HG02763 (cell line): ENCODE measurements at regions not wholly inside any gene's neighbourhood (a gene's known extent, or its start where the extent isn't known, plus 50 kb on each side); places are given as distances from the start of the nearest gene placed in this dataset.

Source experiments
- ATAC-seq: cut with Tn5 transposase; IDR thresholded peaks from one replicate; pipeline ENCODE4 v1.9.1; 2021; ENCODE audit warnings: mild to moderate bottlenecking, moderate library complexity; ENCODE audit not compliant: unreplicated experiment

DNA sequence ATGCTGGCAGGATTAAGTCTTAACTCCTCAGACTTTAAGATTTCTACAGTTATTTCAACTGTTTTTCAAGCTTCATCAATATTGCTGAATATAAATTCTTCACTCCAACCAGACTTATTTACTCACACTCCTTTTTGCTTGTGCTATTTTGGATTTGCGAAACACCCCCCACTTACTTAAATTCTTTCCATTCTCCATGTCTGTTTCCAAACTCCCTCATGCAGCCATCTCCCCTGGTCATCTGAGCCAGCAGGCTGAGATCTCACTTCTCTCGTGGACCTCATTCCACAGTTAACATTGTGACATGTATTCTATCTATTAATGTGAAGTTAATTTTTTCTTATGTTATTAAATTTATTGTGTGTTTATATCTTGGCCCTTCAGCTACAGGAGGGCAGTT is 188.9 kb upstream of the HDAC9 start:
- no peak for ATAC-seq

DNA sequence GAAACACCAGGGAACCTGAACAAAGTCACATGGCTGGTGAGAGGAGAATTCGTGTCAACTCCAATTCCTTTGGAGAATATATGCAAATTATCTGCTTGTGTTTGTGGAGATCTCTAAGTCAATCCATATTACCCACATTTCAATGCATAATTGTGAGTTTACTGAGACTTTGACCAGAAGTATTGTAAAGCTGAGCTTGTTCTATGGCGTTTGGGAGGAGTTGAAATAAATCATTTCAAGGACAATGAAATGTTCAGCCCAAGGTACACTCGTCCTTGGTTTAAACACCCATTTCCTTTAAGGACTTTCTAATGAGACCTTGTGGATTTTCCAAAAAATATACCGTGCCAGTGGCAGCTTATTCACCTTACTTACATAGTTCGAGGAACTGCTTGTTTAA is 186.6 kb upstream of the HDAC9 start:
- ATAC-seq, result no peak

DNA sequence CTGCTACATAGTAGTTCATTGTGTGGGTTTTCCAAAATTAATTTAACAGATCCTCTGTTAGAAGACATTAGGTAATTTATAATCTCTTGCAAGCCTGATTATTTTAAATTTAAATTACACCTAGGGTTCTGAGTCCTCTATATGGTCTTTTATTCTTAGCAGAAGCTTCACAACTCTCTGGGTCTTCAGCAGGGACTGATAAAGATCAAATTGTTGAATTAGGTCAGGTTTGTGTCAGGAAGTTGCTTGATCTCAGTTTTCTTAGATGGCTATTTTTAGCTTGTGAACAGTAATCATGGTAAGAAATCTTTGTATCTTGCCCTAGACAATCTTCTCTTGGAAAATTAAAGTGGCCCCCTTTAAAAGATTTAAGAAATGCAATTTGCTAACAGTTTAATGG is 183.1 kb upstream of the HDAC9 start:
- ATAC-seq, result no peak

DNA sequence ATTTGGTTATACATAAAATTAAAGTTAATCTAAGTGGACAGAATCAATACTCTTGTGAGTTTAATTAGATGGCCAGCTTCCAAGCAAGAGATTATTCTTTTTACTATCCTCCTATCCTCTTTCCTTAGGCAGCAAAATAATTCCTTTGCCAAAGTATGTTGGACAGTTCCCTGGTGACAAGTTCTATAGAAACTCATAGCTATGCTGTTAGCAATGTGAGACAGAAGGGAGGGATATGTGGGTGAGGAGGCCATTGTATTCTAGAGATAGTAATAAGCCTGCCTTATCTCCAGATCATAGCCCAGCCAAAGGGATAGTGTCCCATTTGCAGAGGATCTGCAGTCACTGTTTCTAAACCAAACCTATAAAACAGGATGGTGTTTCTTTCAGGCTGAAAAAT is 181.6 kb upstream of the HDAC9 start:
- ATAC-seq, result no peak

DNA sequence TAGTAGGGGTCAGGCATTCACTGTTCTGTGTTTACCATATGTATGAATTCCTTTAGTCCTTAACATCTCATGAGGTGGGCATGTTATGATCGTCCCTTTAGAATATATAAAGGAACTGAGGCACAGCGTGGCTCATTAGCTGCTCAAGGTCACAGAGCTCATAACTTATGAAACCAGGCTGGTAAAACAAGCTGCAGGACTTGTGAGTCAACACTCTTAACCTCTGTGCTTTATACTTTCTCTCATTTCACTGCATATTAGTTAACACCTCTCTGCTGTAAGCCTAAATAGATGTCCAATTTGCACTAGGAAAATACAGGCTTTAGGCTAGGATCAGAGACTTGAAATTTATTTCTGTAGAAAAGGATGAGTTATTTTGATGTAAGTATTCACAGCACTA is 180.3 kb upstream of the HDAC9 start:
- ATAC-seq, result no peak

DNA sequence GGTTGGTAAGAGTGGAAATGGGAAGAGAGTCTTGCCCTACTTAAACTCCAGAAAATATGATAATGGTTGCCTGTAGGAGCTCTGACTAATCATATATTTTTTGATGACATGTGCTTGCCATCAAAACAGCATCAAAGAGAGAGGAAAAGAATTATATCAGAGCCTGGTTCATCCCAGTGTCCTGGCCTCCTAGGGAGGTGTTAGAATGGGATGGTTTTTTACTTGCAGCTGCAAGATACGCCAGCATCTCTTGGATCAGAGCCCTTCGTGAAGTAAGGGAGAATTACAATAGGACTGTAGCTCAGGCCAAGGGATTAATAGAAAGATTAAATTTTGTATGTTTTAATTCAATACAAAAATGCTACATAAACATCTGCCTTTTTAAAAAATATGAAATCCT is 177.6 kb upstream of the HDAC9 start:
- no peak for ATAC-seq

DNA sequence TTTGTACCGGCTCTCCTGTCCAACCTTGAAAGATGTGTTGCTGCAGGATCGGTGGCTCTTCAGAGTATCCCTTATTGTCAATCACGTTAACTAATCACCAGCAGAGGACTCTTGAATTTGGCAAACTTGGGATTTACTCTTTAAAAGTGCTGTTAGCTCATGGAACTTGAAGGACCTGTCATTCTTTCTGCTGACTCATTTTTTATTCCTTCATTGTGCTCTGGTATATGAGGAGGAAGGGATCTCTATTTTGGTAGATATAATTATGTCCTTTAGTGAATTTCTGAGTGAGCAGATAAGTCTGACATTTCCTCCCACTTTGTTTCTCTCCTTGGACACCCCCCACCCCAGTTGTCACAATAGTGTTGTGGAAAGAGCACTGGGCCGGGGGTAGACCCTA is 175.1 kb upstream of the HDAC9 start:
- no peak for ATAC-seq

DNA sequence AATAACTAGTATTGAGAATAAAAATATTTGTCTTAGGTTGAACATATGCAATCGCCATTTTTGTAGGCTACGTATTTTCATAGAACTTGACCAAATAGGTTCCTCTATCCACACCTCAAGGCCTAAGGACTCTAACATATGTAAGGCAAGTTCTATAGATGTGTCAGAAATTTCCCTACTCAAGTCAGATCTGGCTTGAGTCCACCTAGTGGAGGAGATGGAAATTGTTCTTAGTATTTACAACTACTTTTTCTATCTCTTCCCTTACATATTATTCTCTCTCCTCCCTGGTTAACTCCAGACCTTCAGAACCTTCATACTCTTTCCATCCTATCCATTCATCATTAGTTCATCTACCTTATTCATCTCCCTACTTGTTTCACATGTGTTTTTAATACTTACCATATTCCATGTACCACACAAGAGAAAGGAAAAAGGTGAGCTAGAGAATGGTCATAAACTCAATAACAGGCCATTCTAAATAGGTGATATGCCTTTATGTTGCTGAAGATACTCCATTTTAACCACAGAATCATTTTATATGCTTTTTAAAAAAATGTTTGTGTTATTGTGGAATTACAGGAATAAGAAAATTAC is 174.5 kb upstream of the HDAC9 start:
- ATAC-seq, result peak; percentile 83

DNA sequence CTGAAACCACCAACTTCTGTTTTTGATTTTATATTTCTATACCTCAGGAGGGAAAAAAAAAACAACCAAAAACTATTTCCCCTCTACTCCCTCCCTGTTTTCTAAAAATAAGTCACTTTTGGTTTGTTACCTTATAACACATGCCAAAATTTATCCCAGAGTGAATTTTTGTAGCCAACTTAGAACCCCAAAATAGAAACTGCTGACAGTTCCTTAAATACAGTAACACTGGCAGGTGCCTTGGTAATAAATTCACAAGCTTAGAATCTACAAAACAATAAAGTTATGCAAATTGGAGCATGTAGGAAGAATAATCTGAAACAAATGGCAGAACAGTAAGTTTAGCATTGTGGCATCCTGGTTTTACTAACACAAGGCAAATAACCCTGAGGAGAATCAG is 165.0 kb upstream of the HDAC9 start:
- no peak for ATAC-seq

DNA sequence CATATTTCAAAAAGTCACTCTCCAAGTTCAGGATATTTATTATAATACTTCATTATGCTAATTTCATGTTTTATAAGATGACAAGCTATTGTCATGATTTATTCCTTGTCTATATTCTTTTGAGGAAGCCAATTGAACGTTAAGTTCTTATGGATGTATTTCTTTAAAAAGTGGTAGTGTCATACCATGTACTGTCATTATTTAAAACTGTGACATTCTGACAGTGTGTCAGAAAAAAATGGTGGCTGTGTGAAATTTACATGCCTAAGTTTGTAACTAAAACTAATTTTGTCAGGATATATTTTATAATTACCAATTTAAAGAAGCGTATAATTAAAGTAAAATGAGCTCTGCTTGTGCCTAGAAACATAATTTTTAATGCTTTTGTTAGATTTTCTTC is 158.9 kb upstream of the HDAC9 start:
- ATAC-seq, result no peak

DNA sequence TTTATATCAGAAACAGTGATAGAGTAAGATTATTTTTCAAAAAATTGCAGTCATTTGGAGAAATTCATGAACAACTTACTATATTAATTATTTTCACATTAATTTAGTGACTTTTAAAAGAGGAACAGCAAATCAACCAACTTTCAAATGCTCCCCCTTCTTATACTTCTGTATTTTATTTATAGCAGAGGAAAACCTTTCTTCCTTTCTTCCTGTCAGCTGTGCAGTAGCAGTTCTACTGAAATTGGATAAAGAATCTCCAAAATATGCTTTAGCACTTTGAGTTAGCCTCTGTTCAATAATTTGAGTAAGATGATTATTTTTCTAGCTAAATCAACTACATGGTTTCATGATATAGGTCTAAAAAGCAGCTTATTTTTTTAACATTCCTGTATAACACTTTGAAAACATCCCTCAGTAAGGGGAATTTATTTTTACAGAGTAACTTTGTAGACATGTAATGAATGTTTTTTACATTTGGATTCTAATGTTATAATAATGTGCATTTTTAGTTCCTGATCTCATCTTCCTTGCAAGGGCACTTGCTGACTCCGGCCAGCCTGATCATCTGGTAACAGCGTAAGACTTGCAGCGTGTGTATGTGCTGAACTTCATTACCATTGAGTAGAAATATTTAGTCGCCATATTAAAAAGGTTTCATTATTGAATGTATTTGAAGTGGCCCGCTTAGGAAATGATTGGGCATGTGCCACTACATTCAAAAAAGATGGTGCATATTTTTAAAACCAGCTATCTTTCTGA is 158.3 kb upstream of the HDAC9 start:
- ATAC-seq, result no peak

DNA sequence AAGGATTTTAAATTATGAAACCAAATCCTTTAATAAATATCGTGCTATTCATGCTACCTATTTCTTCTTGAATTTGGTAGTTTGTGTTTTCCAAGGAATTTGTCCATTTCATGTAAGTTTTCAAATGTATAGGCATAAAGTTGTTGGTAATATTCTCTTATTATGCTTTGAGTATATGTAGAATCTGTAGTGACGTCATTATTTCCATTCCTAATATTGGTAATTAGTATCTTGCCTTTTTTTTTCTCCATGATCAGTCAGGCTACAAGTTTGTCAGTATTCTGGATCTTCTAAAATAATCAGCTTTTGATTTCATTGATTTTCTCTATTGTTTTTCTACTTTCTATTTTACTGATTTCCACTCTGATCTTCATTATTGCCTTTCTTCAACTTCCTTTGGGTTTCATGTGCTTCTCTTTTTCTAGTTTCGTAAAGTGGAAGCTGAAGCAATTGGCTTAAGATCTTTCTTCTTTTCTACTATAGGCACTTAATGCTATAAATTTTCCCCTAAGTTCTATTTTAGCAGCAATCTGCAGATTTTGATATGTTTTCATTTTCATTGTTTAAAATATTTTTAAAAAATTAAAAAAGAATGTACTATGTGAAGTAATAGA is 156.5 kb upstream of the HDAC9 start:
- no peak for ATAC-seq

DNA sequence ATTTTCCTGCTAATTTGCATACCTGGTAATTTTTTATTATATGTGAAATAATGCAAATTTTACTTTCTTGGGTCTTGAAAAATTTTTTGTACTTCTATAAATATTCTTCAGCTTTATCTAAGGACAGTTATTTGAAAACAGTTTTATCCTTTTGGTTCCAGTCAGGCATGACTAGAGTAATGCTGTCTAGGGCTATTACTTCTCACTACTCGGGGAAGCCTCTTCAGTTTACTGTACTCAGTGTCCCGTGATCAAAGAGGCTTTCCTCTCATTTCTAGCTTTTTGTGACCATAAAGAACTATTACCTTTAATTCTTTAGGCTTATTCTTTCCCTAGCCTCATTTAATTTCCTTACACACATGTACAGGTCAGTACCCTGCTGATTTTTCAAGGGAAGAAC is 153.8 kb upstream of the HDAC9 start:
- ATAC-seq, result no peak

DNA sequence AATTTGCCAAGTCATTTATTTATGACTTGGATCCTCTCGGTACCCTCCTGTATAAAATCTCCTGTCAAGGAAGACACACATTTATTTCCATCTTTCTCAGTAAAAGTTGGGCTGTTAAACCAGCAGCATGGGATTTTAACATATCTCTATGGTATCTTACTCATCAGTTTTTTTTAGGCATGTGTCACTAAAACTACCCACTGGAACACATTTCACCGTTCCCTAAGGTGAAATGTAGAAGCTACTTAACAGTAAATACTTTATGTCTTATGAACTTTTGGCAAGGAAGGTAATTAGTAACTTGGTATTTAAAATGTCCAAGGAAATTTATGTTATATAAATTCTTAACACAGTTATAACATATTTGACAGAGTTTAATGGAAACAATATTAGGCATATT is 152.5 kb upstream of the HDAC9 start:
- ATAC-seq, result no peak

DNA sequence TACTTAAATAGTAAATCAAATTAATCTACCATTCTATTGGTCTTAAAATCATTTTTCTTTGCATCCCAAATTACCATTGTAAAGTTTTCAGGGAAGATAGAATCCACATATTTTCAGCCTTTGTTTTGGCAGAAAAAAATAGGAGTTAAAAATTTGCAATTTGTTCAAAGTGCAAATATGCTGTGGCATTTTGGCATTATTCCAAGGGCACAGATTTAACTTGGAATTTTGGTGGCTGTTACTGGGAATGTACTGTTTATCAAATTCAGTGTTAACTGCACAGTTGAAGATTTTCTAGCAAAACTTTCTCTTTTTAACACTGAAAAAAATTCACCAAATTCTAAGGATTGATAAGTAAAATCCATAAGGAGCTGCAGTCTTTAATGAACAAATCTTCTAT is 151.0 kb upstream of the HDAC9 start:
- ATAC-seq, result no peak

DNA sequence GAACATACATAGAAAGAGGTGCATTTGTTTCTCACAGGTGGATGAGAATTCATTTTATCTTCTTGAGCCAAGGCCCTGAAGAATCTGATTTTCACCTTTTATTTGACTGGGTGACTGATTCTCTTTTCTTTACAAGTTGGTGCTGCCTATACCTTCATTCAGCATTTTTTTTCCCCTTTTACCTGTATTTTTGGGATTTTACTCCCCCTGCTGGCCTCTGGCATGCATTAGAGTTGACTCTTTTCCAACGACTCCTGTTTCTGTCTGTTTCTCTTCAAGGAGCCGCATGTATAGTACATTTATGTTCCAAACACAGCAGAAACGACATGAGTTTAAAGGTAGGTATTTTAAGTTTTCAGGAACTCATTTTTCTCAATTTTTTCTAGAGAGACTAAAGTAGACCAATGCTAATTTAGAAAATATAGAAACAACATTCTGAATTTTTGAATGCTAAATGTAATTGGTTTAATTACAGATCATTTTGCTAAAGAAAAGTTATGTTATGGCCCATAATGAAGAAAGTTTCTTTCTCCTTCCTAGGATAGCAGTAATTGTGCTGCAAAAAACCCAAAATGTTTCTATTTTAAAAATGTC is 149.8 kb upstream of the HDAC9 start:
- ATAC-seq, result no peak

DNA sequence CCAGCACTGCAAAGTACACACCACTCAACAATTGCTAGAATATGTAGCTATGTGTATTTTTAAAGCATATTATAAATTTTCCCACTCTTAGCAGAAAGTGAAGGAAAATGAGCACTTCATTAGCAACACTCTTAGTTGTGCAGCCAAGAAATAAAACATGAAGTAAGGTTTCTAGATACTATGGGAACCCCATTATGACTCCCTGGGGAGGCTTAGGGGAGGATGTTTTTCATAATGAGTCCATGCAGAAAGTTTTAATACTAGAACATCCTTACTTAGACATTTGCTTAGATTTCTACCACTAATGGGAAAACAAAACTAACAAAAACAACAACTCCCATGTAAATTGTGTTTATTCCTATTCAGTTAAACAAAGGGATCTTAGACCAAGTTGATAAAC is 148.4 kb upstream of the HDAC9 start:
- ATAC-seq, result no peak

DNA sequence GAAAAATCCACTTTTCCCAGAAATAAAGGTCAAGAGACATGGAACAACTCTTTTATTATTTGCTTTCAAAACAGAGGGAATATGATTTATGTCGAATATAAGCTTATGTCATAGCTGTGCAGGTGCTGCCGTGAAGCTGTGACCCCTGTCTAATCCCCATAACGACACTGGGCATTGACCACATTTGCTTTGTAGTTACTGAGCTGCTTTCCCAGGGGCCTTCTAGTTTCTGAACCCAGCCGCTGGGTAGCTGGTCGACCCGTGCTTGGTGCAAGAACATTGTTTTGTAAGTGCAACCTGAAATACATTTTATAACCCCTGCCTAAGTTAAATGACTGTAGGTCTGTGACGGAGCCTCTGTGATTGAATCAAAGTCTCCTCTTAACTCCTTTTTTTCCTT is 144.9 kb upstream of the HDAC9 start:
- no peak for ATAC-seq

DNA sequence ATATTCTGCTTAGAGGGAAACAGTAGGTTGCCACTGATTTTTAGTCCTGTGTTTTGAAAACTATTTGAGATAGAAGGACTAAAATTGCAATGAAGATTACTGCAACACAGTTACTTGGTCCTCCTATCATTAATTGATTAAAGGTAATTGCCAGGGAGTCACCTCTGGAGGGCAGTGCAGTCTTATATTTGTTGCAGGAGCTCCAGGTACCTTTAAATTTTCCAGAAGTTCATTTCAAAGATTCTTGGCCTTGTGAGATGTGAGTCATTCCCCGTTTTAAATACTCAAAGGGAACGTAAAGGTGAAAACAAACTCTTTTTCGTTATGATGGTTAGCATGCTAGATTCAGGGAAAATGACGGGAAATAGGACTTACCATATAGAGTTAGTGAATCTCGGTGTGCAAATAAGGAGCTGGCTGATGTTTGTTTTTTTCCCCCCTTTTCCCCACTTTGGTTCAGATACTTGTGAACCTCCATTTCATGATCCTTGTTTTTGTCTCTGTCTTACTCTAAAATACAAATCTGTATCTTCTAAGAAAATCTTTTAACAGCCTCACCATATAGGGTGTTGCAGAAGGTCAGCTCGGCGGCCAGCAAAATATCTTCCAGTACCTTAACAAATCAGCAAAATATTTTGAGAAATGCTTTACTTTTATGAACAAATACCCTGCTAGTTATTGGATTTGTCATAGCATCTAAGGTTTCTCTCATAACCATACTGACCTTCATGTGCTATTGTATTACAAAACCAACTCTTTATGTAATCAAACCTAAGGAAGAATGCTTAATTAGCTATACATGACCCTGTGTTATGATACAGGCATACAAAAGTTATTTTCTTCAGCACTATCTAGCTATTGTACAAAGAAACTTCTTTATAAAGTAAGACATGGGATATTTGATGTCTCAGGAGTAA is 143.0 kb upstream of the HDAC9 start:
- ATAC-seq, result peak; percentile 52

DNA sequence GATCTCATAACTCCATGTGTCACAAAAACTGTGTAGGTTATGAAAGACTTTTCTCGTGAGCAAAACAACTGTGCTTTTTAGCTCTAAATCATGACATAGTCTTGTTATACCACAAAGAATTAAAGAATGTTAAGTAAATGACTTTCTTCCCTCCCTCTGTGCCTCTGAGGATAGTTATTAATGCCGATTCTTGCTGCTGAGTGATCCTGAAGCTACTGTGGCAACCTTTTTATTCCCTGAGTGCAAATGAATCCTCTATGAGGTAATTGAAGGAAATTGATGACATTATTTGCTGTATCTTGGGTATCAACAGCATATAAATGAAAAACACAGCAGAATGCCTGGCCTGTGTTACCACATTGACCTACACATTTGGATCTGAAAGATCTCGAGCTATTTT is 142.2 kb upstream of the HDAC9 start:
- no peak for ATAC-seq
